GM12878 (cell line): ENCODE measurements at regions not wholly inside any gene's neighbourhood (a gene's known extent, or its start where the extent isn't known, plus 50 kb on each side); places are given as distances from the start of the nearest gene placed in this dataset.

Experiments used
- ATAC-seq: fragments of 200-7000 bp; cut with Tn5 transposase; 3 replicates; pipeline ENCODE4 v1.9.1; 2020; ENCODE audit warnings: mild to moderate bottlenecking, moderate library complexity
- BruUV-seq: library from RNA; stranded (reverse); fragments of 400-500 nt; replicated peaks from 2 replicates; lab custom pipeline; 2021; lab: Mats Ljungman, UMichigan
- CTCF ChIA-PET: fragments of 300-600 bp; sonication (Branson Sonifier 250); formaldehyde crosslinking; extraction: SDS; loops from one replicate; lab custom pipeline; 2021; ENCODE audit warnings: inconsistent platforms; lab: Yijun Ruan, JAX
- POLR2A ChIA-PET: fragments of 350-600 bp; formaldehyde crosslinking; extraction: SDS; loops from one replicate; lab custom pipeline; 2021; ENCODE audit warnings: inconsistent platforms; lab: Charles Lee
- RAD21 ChIA-PET: fragments of 300-600 bp; sonication (Branson Sonifier 250); formaldehyde crosslinking; loops from one replicate; lab custom pipeline; 2023; ENCODE audit warnings: antibody characterized with exemption; ENCODE audit not compliant: unreplicated experiment; lab: Charles Lee
- SMC1A ChIA-PET: fragments of 300-600 bp; sonication (Branson Sonifier 250); formaldehyde crosslinking; loops from one replicate; lab custom pipeline; 2023; ENCODE audit not compliant: unreplicated experiment, uncharacterized antibody; lab: Charles Lee
- DNase-seq: peaks from one replicate; pipeline ENCODE4 v3.0.0-alpha.2; 2011; ENCODE audit warnings: low read depth, low spot score
- FAIRE-seq: peaks from 3 replicates; lab custom pipeline; 2011; peaks lifted over from hg19 to GRCh38; lab: Jason Lieb, UNC
- H2AFZ ChIP-seq: 2 replicates; pipeline ENCODE4 v1.6.0; 2011; ENCODE audit warnings: low read depth, low read length, control low read depth; ENCODE audit not compliant: control insufficient read depth
- H3K27ac ChIP-seq: 2 replicates; pipeline ENCODE4 v1.5.1; 2011; ENCODE audit warnings: control low read depth; ENCODE audit not compliant: control insufficient read depth, insufficient read depth
- H3K27me3 ChIP-seq, 2 experiments: replicated peaks in 1 of 2; 2 replicates each; pipeline versions ENCODE4 v1.6.0 to v1.6.1; 2011; ENCODE audit warnings: low read length in 1 of 2; ENCODE audit not compliant: control insufficient read depth in 2 of 2, insufficient read depth in 2 of 2
- H3K36me3 ChIP-seq, 2 experiments: 2 replicates each; pipeline ENCODE4 v1.5.1; 2011; ENCODE audit warnings: low read length in 1 of 2; ENCODE audit not compliant: control insufficient read depth in 2 of 2, insufficient read depth in 2 of 2
- H3K4me1 ChIP-seq: 2 replicates; pipeline ENCODE4 v1.6.1; 2011; ENCODE audit warnings: mild to moderate bottlenecking, low read length, moderate library complexity, mixed read lengths; ENCODE audit not compliant: control insufficient read depth, insufficient read depth
- H3K4me2 ChIP-seq: 2 replicates; pipeline ENCODE4 v1.6.0; 2011; ENCODE audit warnings: control low read depth; ENCODE audit not compliant: control insufficient read depth, insufficient read depth
- H3K4me3 ChIP-seq: fragments of 200-600 bp; sonication (generic); 2 replicates; pipeline ENCODE4 v1.5.1; 2016
- H3K79me2 ChIP-seq: 2 replicates; pipeline ENCODE4 v1.6.0; 2011; ENCODE audit warnings: low read length; ENCODE audit not compliant: control insufficient read depth, insufficient read depth
- H3K9ac ChIP-seq: 2 replicates; pipeline ENCODE4 v1.8.0; 2011; ENCODE audit warnings: low read length, control low read depth, mixed read lengths; ENCODE audit not compliant: control insufficient read depth, insufficient read depth
- H3K9me3 ChIP-seq: replicated peaks from 3 replicates; pipeline ENCODE4 v1.5.1; 2011; ENCODE audit warnings: mild to moderate bottlenecking, low read length; ENCODE audit not compliant: control insufficient read depth, insufficient read depth
- H4K20me1 ChIP-seq: 2 replicates; pipeline ENCODE4 v1.6.0; 2011; ENCODE audit not compliant: control insufficient read depth, insufficient read depth
- ASH2L ChIP-seq: fragments of 300-600, 200-600 bp; sonication (generic); IDR thresholded peaks from 2 replicates; pipeline ENCODE4 v1.6.1; 2017; ENCODE audit warnings: low read depth, mild to moderate bottlenecking, borderline replicate concordance
- BACH1 ChIP-seq: fragments of 450-650 bp; IDR thresholded peaks from 2 replicates; pipeline ENCODE4 v1.6.1; 2017; ENCODE audit warnings: mild to moderate bottlenecking, borderline replicate concordance
- BCL11A ChIP-seq: IDR thresholded peaks from 2 replicates; pipeline ENCODE4 v1.6.1; 2011; ENCODE audit warnings: low read depth, low read length
- MEF2A ChIP-seq: IDR thresholded peaks from 2 replicates; pipeline ENCODE4 v1.6.1; 2011; ENCODE audit warnings: low read depth, mild to moderate bottlenecking, low read length, moderate library complexity; ENCODE audit not compliant: insufficient read depth
- NRF1 ChIP-seq: conservative IDR thresholded peaks from 2 replicates; pipeline ENCODE4 v1.6.1; 2011; ENCODE audit warnings: mild to moderate bottlenecking, low read depth, low read length, improper control_type of control experiment
- POU2F2 ChIP-seq: IDR thresholded peaks from 3 replicates; pipeline ENCODE4 v1.6.1; 2011; ENCODE audit warnings: low read depth, mild to moderate bottlenecking, low read length, borderline replicate concordance
- TARDBP ChIP-seq: IDR thresholded peaks from 2 replicates; pipeline ENCODE4 v1.6.1; 2016; ENCODE audit warnings: borderline replicate concordance
- TCF3 ChIP-seq: IDR thresholded peaks from 2 replicates; pipeline ENCODE4 v1.6.1; 2012; ENCODE audit warnings: low read depth, mild to moderate bottlenecking, low read length, borderline replicate concordance; ENCODE audit not compliant: insufficient read depth
- WGBS: methylation state at CpG from one replicate; pipeline ENCODE4 v1.1.6; 2016; ENCODE audit warnings: low lambda C conversion rate; ENCODE audit not compliant: insufficient replicate concordance, insufficient coverage; ENCODE audit errors: missing lambda C conversion rate; 5-methylcytosine and 5-hydroxymethylcytosine counted together
- in situ Hi-C: fragments of 300-500 bp; cut with MboI; formaldehyde crosslinking; loops from 9 replicates; pipeline ENCODE4 v1.14.3; 2018; ENCODE audit warnings: mixed read lengths
- intact Hi-C: fragments of 100-400 bp; cut with micrococcal nuclease; formaldehyde crosslinking; loops from one replicate; pipeline ENCODE4 v1.14.2; 2022; ENCODE audit not compliant: unreplicated experiment
- TF ChIP-seq, protein P1 (sequence below), 3 experiments: IDR thresholded peaks in 2 of 3; conservative IDR thresholded peaks in 1 of 3; 2 replicates each; pipeline ENCODE4 v1.5.1; 2011; ENCODE audit warnings: low read depth in 3 of 3, low read length in 3 of 3, mild to moderate bottlenecking in 3 of 3, control low read depth in 2 of 3, moderate library complexity in 2 of 3, inconsistent platforms in 1 of 3, mixed read lengths in 1 of 3; ENCODE audit not compliant: control insufficient read depth in 2 of 3, insufficient read depth in 1 of 3; ENCODE audit errors: extremely low read depth in 1 of 3
- TF ChIP-seq, protein P2 (sequence below): fragments of 450-650 bp; IDR thresholded peaks from 2 replicates; pipeline ENCODE4 v1.6.1; 2017; ENCODE audit warnings: mild to moderate bottlenecking, low read depth, inconsistent platforms; ENCODE audit not compliant: poor library complexity, severe bottlenecking
- TF ChIP-seq, protein P3 (sequence below): fragments of 450-650 bp; IDR thresholded peaks from 2 replicates; pipeline ENCODE4 v1.6.1; 2017; ENCODE audit warnings: antibody characterized with exemption, mild to moderate bottlenecking, moderate library complexity

DNA sequence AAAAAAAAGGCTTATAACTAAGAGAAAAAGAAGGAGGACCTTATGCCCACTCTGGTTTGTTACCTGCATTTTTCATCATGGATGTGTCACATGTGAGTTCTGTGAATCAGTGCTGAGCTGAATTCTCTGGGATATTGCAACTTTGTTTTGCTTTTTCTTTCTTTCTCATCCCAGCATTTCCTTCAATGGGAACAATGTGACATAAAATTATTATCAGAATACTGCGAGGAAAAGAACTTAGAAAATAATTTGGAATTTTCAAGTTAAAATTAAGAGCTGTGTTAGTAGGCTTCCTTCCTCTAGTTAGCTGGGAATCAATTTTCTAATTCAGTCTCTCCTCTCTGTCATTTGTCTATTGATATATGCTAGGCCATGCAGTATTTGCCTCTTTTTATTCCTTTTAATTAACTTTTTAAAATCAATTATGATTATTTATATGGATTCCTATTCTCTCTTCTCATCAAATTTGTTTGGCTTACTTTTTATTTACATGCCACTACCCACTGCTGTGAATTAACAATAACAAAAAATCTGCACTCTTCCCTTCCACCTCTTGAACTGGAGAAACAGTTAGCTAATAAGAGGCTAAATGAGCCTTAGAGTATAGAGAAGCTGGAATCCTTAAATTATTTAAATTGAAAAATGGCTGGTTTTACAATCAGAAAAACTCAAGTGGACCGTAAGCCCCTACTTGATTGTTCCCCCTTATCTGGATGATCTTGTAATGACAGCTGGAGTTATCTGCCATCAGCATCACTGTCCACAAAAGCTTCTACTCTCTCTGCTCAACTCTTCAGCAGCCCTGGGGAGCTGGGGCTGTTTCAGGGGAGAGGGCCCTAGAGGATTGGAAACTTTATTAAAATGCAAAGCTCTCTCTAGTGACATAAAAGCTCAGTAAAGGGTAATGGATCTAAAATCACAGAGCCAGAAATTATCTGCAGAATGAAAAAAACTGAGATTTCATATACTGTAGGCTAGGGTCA lies 95.3 kb upstream of the SOX2 start:
- POLR2A ChIA-PET: no interaction called here
- intact Hi-C loops: no loop called here
- TF ChIP-seq, protein P1, sequence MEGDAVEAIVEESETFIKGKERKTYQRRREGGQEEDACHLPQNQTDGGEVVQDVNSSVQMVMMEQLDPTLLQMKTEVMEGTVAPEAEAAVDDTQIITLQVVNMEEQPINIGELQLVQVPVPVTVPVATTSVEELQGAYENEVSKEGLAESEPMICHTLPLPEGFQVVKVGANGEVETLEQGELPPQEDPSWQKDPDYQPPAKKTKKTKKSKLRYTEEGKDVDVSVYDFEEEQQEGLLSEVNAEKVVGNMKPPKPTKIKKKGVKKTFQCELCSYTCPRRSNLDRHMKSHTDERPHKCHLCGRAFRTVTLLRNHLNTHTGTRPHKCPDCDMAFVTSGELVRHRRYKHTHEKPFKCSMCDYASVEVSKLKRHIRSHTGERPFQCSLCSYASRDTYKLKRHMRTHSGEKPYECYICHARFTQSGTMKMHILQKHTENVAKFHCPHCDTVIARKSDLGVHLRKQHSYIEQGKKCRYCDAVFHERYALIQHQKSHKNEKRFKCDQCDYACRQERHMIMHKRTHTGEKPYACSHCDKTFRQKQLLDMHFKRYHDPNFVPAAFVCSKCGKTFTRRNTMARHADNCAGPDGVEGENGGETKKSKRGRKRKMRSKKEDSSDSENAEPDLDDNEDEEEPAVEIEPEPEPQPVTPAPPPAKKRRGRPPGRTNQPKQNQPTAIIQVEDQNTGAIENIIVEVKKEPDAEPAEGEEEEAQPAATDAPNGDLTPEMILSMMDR (IDR thresholded peaks at IDR 0.05 in 2 of 3, conservative IDR thresholded peaks at IDR 0.05 in 1 of 3; ENCODE audit: control insufficient read depth in 2 of 3, extremely low read depth in 1 of 3, insufficient read depth in 1 of 3, low read depth in 3 of 3, low read length in 3 of 3): no peak
- no peak for TF ChIP-seq TCF3
- no peak for TF ChIP-seq BCL11A
- no peak for TF ChIP-seq MEF2A
- no peak for TF ChIP-seq TARDBP
- no peak for TF ChIP-seq POU2F2
- TF ChIP-seq BACH1: no peak
- TF ChIP-seq, protein P2, sequence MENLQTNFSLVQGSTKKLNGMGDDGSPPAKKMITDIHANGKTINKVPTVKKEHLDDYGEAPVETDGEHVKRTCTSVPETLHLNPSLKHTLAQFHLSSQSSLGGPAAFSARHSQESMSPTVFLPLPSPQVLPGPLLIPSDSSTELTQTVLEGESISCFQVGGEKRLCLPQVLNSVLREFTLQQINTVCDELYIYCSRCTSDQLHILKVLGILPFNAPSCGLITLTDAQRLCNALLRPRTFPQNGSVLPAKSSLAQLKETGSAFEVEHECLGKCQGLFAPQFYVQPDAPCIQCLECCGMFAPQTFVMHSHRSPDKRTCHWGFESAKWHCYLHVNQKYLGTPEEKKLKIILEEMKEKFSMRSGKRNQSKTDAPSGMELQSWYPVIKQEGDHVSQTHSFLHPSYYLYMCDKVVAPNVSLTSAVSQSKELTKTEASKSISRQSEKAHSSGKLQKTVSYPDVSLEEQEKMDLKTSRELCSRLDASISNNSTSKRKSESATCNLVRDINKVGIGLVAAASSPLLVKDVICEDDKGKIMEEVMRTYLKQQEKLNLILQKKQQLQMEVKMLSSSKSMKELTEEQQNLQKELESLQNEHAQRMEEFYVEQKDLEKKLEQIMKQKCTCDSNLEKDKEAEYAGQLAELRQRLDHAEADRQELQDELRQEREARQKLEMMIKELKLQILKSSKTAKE: no peak
- TF ChIP-seq ASH2L: no peak
- TF ChIP-seq, protein P3, sequence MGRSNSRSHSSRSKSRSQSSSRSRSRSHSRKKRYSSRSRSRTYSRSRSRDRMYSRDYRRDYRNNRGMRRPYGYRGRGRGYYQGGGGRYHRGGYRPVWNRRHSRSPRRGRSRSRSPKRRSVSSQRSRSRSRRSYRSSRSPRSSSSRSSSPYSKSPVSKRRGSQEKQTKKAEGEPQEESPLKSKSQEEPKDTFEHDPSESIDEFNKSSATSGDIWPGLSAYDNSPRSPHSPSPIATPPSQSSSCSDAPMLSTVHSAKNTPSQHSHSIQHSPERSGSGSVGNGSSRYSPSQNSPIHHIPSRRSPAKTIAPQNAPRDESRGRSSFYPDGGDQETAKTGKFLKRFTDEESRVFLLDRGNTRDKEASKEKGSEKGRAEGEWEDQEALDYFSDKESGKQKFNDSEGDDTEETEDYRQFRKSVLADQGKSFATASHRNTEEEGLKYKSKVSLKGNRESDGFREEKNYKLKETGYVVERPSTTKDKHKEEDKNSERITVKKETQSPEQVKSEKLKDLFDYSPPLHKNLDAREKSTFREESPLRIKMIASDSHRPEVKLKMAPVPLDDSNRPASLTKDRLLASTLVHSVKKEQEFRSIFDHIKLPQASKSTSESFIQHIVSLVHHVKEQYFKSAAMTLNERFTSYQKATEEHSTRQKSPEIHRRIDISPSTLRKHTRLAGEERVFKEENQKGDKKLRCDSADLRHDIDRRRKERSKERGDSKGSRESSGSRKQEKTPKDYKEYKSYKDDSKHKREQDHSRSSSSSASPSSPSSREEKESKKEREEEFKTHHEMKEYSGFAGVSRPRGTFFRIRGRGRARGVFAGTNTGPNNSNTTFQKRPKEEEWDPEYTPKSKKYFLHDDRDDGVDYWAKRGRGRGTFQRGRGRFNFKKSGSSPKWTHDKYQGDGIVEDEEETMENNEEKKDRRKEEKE: no peak
- TF ChIP-seq NRF1: no peak
- TF ChIP-seq, all 136 proteins: peak for 0
- H3K4me1 ChIP-seq: no peaks in the 10 kb centered on the region
- no peaks in the 10 kb centered on the region for H3K36me3 ChIP-seq
- no peaks in the 10 kb centered on the region for H3K79me2 ChIP-seq
- no peaks in the 10 kb centered on the region for H4K20me1 ChIP-seq
- H2AFZ ChIP-seq: no peak overlapping the region
- FAIRE-seq (no peak), ATAC-seq (no peak), DNase-seq (no peak)
- H3K4me3 ChIP-seq: no peak overlapping the region
- H3K27ac ChIP-seq: no peak overlapping the region
- ChIA-PET CTCF (no interaction called here), RAD21 (no interaction called here), SMC1A (interaction anchor here (0.7 kb wide), 1 partner anchor 117 kb away, joined by 3 read pairs; no protein-coding TSS in a partner anchor)
- no peaks in the 10 kb centered on the region for H3K9me3 ChIP-seq
- 0% methylated on average over 2 of the region's 2 CpGs for WGBS
- H3K27me3 ChIP-seq: no peaks in the 10 kb centered on the region
- no peak overlapping the region for H3K9ac ChIP-seq
- H3K4me2 ChIP-seq: no peak overlapping the region
- in situ Hi-C loops: no loop called here
- BruUV-seq: no TSS peak
